NCI-H2196 (cell line): ENCODE measurements at regions not wholly inside any gene's neighbourhood (a gene's known extent, or its start where the extent isn't known, plus 50 kb on each side); places are given as distances from the start of the nearest gene placed in this dataset.
"Not testable (repeated sequence)": the region's sequence is repeated elsewhere in the genome, so short reads cannot be mapped to it uniquely, and the experiment has no call there.

Experiments
- DNase-seq: peaks from one replicate; lab custom pipeline; 2025; ENCODE audit not compliant: unreplicated experiment; lab: John Stamatoyannopoulos, UW

DNA sequence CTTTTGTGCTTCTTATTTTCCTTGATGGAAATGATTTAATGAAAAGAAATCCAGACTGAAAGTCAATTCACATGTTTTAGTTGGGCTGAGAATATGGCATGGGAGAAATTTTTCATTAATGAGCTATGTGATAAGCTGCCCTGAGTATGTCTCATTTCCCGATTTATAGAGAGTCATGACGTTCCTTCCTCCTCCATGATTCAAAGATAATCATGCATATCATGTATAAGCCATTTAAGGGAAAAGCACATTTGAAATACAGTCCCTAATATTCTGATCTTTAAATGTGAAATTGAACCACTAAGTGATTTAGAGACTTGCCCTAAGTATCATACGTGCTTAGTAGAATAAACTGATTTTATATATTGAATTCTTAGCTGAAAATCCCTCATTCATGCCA is 840.9 kb downstream of the PCDH17 start:
- DNase-seq, result no peak

DNA sequence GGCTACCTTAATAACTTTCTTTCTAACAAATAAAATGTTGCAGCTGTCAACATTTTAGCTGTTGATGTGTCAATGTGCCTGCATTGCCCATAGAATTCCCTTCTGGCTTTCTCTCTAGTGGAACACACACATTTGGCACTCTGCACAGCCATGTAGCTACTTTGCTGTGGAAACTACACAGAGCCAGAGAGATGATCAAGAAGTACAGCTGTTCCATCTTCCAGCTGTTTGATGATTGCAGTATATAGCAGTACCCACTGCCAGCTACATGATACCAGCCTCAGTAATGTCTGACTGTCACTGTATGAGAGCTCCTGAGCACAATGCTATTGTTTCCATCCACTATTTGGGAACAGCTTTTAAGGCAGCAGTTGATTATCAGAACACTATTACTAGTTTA is 843.0 kb downstream of the PCDH17 start:
- DNase-seq, result no peak

DNA sequence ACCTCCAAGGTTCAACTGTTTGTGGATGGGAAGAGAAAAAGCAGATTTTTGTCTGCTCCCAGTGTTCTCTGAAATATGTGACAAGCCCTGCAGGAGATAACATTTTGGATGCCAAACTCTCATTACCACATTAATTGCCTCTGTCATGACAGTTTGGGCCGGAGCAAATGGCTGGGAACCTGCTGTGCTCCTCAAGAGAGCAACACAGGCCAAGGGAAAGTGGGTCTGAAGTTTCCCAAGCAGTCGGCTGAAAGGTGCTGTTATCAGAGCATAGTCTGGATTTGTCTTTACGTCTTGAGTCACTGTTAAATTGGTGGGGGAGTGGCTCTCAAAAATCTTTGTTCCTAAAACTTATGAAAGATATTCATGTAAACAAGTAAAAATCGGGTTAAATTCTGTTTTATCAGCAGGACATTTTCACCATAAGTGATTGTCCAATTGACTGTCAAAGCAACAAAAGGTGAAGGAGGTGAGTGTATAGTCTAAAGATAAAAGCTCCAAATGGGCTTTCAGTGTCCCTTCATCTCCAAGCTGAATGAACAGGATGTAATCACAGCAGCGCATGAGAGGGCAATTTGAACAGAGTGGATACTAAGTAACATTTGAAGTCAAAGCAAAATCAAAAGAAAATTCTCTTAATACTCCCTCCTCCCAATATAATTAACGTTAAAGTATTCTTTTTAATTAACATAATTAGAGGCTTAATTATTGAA is 844.8 kb downstream of the PCDH17 start:
- no peak for DNase-seq

DNA sequence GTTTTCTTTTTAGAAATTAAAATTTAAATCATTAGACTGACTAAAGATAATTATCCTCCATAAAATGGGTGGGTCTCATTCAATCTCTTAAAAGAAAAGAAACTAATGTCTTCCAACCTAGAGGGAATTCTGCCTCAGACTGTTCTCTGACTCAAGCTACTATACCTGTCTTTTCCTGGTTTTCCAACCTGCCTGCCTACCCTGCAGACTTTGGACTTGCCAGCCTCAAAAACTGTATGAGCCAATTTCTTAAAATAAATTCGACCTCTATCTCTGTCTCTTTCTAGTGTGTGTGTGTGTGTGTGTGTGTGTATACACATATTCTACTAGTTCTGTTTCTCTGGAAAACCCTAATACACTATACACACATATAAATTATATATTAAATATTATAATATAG is 847.3 kb downstream of the PCDH17 start:
- no peak for DNase-seq

DNA sequence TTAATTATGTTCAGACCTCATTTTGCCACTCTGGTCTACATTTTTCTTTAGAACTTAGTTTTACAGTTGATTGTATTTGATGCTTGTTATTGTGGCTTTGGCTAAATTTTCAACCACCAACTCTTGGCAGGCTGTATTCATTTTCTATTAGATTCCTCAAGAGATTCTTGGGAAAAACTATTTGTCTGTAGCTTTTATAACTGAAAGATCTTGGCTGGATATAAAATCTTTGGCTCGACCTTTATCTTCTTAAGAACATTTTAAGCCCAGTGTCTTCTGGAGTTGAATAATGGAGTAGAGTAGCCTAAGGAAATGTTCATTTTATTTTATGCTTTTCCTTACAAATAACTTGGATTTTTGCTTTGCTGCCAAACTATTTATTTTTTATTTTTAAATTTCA is 848.5 kb downstream of the PCDH17 start:
- DNase-seq, result no peak

DNA sequence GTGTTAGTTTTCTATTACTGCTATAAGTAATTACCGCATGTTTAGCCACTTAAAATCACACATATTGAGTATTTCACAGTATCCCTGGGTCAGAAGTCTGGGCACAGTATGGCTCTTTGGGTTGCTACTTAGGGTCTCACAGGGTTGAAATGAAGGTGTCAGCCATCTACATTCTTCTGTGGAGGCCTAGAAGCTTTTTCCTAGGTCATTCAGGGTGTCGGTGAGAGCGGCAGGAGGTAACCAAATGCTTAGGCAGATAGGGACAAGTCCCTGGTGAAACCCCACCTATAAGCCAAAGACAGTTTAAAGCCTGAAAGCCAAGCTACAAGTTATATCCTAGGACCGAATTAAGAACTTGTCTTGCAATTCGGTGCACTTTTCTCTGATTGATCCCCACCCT is 856.7 kb downstream of the PCDH17 start:
- no peak for DNase-seq

DNA sequence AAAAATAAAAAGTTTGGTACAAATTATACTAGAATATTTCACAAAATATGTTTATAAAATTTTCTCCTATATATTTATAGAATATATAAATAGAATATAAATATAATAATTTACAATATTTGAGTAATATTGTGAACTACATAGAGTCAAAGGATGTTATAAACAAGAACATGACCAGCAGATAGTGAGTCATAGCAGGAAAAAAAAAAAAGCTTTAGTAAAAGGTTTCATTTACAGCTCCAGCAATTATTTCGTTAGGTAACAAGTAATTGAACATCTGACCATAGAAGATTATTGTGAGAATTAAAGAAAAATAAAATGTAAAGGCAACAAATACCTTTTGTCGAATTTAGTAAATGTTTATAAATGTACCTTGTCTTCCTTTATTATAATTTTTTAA is 864.1 kb downstream of the PCDH17 start:
- DNase-seq, result no peak

DNA sequence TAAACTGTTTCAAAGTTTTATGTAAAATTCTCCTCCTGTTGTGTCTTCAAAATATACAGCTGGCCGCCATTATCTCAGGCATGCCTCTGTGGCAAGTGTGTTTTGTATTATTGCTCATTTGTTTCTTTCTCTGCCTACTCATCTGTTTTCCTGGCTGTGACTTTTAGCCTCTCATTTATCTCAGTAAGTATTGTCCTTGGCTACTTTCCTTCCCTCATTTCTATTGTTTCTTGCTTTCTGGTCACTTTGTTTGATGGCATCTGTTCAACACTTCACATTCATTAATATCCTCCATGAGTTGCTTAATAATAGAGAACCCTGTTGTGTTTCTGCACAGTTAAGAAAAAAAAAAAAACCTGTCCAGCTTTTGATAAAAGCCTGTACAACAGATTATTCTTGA is 869.4 kb downstream of the PCDH17 start:
- no peak for DNase-seq

DNA sequence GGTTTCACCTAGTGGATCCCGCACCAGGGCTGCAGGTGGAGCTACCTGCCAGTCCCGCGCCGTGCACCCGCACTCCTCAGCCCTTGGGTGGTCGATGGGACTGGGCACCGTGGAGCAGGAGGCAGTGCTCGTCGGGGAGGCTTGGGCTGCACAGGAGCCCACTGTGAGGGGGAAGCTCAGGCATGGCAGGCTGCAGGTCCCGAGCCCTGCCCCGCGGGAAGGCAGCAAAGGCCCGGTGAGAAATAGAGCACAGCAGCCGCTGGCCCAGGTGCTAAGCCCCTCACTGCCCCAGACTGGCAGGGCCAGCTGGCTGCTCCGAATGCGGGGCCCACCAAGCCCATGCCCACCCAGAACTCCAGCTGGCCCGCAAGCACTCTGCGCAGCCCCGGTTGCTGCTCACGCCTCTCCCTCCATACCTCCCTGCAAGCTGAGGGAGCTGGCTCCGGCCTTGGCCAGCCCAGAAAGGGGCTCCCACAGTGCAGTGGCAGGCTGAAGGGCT is 872.7 kb downstream of the PCDH17 start:
- DNase-seq, result not testable (repeated sequence)

DNA sequence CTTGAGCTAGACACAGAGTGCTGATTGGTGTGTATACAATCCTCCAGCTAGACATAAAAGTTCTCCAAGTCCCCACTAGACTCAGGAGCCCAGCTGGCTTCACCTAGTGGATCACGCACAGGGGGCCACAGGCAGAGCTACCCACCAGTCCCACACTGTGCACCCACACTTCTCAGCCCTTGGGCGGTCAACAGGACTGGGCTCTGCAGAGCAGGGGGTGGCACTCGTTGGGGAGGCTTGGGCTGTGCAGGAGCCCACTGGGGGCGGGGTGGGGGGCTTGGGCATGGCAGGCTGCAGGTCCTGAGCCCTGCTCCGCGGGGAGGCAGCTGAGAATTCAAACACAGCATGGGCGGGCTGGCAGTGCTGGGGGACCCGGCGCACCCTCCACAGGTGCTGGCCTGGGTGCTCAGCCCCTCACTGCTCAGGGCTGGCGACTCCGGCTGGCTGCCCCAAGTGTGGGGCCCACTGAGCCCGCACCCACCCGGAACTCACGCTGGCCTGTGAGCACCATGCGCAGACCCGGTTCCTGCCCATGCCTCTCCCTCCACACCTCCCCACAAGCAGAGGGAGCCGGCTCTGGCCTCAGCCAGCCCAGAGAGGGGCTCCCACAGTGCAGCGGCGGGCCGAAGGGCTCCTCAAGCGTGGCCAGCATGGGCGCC is 873.8 kb downstream of the PCDH17 start:
- not testable (repeated sequence) for DNase-seq

DNA sequence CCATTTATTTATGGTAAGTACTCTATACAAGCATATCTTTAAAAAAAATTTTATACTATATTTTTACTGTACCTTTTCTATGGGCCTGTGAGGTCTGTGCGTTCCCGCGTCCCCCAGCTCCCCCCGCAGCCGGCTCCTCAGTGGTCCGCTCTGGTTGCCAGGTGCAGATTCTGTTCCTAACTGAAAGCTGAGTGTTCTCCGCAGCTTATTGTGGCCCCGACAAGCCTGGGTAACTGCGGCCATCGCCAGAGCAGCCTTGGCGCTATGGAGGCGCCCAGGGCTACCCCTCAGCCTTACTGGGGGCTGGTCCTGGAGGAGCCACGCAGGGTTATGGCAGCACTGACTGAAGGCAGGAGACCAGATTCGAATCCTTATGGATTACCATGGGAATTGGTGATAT is 896.8 kb downstream of the PCDH17 start:
- DNase-seq, result no peak

DNA sequence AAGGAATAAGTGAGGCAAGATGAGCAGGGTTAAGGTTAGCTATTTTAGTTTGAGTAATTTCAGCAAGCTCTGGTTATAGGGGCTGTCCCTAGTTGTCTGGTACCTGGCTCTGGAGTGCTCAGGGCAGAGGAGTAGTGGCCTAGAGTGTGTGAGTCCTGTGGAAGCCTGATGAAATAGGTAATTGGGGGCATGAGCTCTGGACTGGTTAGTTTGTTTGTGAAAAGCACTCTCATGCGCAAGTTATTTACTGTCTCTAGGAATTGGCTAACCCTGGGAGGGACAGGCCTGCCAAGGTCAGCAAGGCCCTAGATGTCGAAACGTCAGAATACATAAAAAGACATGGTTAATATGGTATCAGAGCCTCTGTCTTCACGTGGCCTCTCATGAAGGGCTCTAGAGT is 900.1 kb downstream of the PCDH17 start:
- DNase-seq, result no peak

DNA sequence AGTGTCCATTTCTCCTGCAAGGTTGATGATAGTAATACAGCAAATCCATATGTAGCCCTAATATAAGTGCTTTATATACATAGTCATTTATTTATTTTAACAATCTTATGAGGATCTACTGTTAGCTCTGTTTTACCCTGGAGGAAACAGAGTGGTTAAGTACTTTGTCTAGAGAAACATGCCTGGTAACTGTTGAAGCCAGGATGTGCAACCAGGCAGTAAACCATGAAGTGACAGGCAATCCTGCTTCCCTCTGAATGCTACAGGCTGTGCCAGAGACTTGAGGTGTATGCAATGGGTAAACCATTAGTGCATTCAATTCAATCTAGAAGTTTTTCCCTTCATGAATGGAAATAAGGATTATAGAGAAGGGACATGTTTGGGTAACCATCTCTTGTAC is 911.0 kb downstream of the PCDH17 start:
- no peak for DNase-seq

DNA sequence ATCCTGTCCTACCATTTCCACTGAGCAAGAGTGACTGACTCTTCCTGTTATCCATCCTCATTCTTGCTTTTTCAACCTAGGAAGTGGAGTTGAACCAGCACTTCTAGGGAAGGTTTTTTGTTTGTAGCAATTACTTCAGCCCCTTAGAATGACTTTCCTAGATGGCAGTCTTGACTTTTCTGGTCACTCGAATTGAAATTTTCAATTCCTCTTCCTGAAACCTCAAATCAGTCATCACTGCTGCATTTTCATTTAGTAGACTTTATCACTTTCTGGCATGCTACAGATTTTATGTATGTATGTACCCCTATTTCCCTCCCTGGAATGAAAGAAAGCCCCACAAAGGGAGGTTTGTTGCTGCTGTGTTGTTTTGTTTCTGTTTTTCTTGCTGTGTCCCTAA is 915.9 kb downstream of the PCDH17 start:
- no peak for DNase-seq

DNA sequence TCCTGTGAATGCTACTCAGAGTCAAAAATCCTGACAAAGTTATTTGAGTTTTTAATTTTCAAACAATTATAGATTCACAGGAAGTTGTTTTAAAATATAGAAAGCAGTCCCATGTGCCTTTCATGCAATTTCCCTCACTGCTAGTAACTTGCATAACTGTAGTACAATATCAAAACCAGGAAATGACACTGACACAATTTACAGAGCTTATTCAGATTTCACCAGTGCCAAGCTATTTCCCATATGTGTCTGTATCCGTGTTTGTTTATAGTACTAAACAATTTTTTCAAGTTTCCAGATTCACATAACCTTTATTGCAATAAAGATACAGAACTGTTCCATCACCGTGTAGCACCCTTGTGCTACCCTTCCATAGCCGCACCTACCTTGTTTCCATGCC is 934.6 kb downstream of the PCDH17 start:
- no peak for DNase-seq

DNA sequence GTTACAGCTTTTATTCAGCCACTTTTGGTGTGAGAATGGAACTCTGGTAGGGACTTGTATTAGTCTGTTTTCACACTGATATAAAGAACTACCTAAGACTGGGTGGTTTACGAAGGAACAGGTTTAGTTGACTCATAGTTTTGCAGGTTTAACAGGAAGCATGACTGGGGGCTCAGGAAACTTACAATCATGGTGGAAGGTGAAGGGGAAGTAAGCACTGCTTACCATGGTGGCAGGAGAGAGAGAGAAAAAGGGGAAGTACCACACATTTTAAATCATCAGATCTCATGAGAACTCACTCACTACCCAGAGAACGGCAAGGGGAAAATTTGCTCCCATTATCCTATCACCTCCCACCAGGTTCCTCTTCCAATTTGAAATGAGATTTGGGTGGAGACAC is 942.2 kb downstream of the PCDH17 start:
- DNase-seq, result no peak

DNA sequence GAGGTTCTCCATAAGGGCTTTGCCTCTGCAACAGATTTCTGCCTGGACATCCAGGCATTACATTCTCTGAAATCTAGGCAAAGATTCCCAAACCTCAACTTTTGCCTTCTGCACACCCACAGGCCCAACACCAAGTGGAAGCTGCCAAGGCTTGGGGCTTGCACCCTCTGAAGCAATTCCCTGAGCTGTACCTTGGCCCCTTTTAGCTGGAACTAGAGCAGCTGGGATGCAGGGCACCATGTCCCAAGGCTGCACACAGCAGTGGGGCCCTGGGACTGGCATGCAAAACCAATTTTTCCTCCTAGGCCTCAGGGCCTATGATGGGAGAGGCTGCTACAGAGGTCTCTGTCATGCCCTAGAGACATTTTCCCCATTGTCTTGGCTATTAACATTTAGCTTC is 943.2 kb downstream of the PCDH17 start:
- no peak for DNase-seq

DNA sequence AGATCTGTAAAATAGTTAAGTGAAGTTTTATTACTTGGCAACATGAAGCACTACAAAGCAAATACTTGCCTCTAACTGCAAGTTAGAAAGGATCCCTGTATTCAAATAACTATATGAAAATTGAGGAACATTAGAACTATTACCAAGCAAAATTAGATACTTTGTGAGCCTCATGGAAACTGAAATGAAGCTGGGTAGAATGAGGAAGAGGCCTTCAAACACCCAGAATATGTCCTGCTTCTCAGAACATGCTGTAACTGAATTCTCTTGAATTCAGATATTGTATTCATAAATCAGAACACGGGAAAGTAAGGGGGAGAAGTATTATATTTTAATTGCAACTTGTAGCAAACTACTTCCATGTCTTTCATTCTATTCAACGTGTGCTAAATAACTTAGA is 947.9 kb downstream of the PCDH17 start:
- DNase-seq, result no peak

DNA sequence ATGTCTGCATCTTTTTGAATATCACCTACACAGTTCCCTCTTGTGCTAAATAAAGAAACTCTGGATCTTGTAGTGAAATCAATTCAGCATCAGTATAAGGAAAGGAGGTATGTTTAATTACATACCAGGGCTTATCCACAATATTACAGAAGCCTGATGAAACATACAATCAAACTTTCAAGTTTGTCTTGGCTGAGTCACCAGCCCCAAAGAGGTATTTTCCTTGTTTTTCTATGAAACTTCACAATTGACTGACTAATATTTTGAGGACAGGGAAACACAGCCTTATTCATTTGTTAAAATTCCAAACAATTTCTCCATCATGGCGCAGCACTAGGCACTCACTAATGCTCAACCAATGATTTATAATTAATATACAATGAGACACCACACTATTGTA is 952.4 kb downstream of the PCDH17 start:
- no peak for DNase-seq

DNA sequence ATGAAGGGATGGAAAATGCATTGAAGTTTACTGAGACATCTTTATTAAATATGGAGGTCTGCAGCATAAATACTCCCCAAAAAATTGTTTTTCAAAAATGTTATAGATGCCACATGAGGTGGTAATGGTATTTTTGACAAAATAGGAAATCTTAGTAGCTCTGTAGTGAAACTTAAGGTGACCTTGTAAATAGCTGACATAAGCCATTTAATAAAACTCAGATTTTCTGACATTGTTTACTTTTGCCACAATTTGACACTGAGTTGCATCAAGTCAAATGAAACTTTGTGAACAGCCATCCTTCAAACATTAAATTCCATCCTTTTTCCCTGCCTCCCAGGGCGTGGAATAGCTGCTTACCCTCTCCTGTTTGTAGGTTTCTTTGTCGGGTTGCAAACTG is 953.1 kb downstream of the PCDH17 start:
- DNase-seq, result no peak

DNA sequence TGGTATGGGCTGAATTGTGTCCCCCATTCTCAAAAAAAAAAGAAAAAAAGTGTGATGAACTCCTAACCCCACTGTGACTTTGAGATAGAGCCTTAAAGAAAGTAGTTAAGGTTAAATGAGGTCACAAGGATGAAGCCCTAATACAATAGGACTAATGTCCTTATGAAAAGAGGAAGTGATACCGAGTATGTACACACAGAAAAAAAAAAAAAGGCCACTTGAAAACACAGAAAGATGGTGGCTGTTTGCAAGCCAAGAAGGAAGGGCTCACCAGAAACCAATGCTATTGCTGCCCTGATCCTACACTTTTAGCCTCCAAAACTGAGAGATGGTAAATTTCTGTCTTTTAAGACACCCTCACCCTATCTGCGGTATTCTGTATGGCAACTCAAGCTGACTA is 955.6 kb downstream of the PCDH17 start:
- DNase-seq, result no peak

DNA sequence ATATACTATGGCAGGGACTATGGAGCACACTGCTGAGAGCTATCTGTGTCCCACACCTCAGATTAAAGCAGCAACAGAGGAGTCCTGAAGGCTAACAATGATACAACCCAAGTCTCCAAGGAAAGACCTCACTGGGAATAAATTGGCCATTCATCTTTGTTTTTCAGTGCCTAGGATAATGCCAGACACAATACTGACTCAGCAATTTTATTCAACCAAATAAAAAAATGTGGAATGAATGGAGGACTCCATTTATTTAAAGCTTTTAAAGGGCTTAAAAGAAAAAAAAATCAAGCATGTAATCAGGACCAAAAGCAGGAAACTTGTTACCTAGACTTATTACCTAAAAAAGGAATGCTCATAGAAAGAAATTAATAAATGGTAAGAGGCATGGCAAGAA is 960.5 kb downstream of the PCDH17 start:
- no peak for DNase-seq

DNA sequence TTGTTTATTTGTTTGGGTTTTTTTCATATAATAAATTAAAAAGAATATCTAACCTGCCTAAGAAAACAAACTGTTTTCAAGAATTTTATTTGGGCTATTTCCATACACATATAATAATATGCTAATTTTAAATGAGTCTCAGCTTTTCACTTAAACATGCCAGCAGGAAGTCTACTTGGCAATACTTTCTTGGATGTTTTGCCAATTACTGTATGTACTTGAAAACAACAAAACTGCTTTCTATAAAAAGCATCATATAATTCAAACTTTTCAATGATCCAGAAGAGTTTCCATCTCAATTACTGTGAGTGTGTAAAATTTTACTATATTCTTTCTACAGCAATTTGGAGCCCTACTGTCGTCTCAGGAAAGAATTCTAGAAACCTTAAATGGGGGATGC is 961.2 kb downstream of the PCDH17 start:
- DNase-seq, result no peak
